NCI-H82 treated with DMSO at 0.1 percent for 48 hours (cell line): ENCODE measurements at regions not wholly inside any gene's neighbourhood (a gene's known extent, or its start where the extent isn't known, plus 50 kb on each side); places are given as distances from the start of the nearest gene placed in this dataset.
A peak's percentile ranks its signal among the peaks of the same experiment; 100 is the strongest.
"Not testable (repeated sequence)": the region's sequence is repeated elsewhere in the genome, so short reads cannot be mapped to it uniquely, and the experiment has no call there.

Experiments used
- DNase-seq: peaks from one replicate; lab custom pipeline; 2025; ENCODE audit not compliant: unreplicated experiment; lab: John Stamatoyannopoulos, UW

GRCh38 chrX:39487969-39488330, 609.8 kb downstream of the BCOR start:
- DNase-seq: no peak

- no peak for DNase-seq
These were observed 606.0 kb downstream of the BCOR start for GRCh38 chrX:39491548-39492297.

- DNase-seq: no peak
These were observed 605.1 kb downstream of the BCOR start for GRCh38 chrX:39492497-39493162.

- no peak for DNase-seq
These were observed 604.6 kb downstream of the BCOR start for GRCh38 chrX:39493168-39493567.

DNA sequence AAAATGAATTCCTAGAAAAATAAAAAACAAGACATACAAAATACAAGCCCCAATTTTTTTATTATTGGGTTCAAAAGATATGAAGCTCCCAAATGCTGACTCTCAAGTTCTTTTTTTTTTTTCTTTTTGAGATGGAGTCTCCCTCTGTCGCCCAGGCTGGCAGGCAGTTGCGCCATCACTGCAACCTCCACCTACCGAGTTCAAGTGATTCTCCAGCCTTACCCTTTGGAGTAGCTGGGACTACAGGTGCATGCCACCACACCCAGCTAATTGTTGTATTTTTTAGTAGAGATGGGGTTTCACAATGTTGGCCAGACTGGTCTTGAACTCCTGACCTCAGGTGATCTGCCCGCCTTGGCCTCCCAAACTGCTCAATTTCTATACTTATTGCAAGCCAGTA, 600.6 kb downstream of the BCOR start:
- not testable (repeated sequence) for DNase-seq

GRCh38 chrX:39497702-39498265, 600.0 kb downstream of the BCOR start:
- peak; percentile 73 for DNase-seq

DNA sequence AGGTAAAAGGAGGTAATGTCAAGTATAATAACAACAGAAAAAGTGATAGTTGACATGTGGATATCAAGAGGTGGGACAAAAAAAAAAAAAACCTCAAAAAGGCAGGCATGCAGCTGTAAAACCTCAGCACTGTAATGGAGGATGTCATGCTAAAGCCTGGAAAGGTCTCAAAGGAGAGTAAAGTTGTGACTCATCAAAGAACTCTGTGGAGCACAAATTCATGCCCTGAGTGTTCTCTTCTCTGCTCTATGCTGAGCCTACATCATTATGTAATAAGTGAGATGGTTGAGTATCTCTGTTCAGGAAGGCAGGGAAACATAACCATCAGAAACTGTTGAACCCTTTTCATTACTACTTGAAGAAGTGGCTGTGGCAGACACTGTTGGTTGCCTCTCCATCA, 597.8 kb downstream of the BCOR start:
- DNase-seq: no peak

- no peak for DNase-seq
These were observed 595.9 kb downstream of the BCOR start for GRCh38 chrX:39501822-39502221.

DNA sequence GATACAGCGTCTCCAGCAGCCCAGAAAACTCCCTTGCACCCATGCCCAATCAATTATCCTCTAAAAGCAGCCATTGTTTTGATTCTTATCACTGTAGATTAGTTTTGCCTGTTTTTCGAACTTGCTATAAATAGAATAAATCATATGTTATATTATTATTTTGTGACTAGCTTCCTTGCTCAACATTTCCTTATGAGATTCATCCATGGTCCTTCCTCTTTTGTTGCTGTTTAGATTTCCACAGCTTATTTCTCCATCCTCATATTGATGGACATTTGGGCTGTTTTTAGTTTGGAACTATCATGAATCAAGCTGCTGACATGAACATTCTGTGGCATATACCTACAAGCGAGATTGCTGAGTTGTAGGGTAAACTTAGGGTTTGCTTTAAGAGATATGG, 595.3 kb downstream of the BCOR start:
- no peak for DNase-seq

DNA sequence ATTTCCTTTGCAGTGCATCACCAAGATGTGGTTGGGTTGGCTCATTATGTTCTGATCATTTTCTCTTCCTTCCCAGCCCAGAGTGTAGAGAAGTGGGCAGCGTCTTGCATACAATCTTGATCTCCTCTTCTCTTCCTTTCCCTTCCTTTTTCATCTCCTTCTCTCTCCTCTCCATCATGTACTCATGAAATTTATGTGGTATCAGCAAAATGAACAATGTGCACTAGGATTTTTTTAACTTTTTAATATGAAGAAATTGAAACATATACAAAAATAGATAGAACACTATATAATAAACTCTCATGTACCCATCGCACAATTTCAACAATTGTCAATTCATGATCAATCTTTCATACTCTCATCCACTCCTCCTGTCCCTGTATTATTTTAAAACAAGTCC, 593.5 kb downstream of the BCOR start:
- no peak for DNase-seq

- DNase-seq: no peak
These were observed 592.9 kb downstream of the BCOR start for GRCh38 chrX:39504850-39505259.

DNA sequence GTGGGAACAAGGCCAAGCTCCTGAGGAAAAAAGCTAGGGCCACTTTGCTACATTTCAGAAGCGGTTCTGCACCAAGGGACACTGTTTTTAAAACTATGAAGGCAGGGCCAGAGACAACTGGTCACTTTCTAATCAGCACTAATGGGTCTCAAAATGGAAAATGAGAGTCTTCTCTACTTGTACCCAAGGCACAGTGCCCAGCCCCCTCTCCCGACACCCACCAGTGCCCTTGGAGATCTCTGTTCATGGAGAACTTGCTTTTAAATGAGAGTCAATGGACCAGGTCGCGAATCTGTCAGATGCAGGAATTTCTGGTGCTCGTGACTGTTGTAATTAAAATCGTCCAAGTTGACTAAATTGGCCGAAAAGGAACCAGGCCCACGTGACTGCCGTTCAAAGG, 591.6 kb downstream of the BCOR start:
- no peak for DNase-seq

DNA sequence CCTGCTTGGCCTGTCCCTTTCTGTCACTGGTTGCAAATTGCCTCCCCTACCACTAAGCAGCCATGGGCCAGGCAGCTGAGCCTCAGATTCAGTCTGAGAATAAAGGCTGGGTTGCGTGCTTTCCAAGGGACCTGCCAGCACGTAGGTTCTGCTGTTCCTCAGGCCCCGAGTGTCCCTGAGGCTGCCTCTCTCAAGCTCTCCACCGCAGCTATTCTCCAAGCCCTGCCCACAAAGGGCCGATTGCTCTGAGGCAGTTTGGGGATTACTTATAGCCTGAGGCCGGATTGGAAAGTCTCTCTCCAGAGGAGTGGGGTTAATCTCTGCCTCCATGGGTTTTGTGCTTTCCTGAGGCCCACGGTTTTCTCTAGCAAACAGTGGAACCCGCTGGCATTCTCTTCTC, 590.7 kb downstream of the BCOR start:
- peak; percentile 31 for DNase-seq

DNA sequence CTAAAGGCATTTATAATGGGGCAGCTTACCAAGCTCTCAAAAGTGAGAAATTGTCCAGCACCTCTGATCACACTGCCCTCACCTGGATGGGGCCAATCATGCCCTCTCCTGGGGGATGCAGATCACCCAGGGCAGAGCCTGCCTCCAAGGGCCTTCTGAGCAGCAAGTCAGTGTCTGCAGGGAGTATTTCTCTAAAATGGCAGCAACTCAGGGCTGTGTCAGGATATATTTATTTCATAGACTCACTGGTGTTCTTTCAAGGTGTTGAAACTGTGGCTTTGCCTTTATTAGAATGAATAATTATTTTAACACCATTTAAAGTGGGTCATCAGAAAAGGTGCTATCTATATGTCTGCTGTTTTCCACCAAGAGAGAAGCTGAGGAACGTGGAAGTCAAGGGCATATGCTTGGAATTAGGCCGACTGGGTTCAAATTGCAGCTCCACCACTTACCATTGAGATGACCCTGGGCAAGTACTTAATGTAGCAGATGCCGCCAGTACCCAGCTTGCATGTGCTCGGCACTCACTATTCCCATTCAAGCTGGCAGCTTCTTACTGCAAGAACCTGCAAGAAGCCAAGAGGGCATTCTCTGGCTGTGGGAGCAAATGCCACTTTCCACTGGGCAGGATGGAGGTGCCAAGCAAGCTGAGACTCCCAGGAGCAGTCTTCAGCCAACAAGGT, 590.0 kb downstream of the BCOR start:
- no peak for DNase-seq

DNA sequence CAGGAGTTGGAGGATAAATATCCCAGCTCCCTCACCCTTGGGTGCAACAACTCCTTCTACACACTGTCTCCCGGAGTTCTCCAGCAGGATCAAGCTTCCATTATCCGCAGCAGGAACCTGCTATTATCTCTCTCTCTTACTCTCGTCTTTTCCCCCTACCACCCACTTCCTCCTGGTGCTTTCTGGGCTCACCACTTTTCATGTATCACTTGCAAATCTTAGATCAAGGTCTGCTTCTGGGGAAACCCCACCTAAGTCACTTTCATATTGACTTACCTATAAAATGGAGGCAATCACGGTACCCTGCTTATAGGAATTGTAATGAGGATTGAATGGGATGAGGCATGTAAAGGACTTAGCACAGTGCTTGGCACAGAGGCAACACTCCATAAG, 589.5 kb downstream of the BCOR start:
- DNase-seq: no peak

- DNase-seq: no peak
These were observed 588.6 kb downstream of the BCOR start for GRCh38 chrX:39509157-39509556.

DNA sequence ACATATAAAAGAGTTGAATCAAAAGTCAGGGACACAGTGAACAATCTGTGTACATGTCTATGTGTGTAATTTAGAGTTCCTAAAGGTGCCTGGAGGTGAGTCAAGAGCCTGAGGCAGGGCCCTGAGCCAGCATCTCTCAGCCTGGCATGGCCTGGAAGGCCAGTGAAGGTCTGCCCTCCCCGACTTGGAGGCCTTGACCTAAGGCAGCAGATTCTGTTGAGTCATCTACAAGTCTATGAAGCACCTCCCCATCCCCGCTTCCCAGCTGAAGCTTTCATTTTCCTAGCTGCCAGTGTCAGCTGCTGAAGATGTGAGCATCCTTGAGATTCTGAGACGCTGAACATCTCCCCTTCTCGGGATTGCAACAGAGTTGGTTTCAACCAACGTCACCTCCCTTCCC, 583.9 kb downstream of the BCOR start:
- DNase-seq: no peak

DNA sequence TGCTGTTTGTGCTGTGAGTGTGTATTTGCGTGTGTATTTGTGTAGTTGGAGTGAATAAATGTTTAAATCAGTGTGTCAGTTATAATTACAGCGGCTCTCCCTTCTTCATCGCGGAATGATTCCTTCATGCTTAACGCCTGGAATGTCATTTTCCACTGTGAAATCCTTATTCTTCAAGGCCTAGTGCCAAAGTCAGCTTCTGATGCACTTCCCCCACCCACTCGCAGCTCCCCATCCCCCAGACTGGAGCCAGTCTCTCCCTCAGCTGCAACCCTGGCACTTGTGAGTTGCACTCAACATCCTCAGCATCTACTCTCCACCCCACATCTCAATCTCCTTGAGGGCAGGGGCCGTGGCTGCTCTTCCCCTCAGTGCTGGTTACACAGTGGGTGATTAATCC, 583.0 kb downstream of the BCOR start:
- DNase-seq: no peak

- peak; percentile 20 for DNase-seq
These were observed 581.3 kb downstream of the BCOR start for GRCh38 chrX:39516427-39516841.

DNA sequence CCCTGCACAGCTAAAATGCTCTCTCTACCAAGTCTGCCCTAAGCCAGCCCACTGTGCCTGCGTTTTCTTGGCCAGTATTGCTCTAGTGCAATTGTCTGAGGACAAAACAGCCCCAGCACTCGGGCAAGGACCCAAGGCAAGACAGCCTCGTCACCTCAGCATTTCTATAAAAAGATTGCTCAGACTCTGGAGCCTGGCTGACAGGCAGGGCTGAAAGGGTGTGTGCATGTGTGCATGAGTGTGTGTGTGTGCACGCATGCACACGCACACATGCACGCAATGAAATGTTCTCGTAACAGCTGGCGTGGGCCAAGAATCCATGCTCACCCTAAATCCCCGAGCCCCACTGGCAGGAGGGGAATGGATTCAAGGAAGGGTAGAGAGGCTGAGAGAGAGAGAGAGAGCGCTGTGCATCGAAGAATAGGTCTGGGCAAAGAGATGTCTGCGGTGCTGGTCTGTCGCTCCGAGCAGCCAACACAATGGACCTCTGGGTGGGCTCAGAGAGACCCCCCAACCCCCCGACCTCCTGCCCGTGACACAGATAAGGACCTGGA, 579.2 kb downstream of the BCOR start:
- DNase-seq: no peak

DNA sequence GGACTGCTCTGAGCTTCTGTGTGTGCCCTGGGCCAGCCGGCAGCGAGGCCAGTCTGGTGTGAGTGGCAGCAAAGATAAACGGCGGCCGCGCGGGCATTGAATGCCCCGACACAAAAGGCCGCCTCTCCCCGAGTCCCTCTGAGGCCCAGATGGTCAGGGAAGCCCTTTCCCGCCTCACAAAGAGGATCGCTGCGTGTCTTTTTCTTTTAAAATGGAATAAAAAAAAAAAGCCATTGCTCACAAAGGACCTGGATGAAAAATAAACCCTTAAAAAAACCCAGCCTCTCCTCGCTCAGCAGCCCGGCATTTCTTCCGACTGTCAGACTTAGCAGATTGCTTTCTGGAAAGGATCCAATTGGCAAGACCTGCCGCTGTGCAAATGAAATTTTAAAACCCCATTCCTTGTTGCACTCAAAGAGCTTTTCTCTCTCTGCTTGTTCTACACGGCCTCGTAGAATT, 578.7 kb downstream of the BCOR start:
- DNase-seq: no peak
